ENCODE measurements at regions not wholly inside any gene's neighbourhood (a gene's known extent, or its start where the extent isn't known, plus 50 kb on each side); places are given as distances from the start of the nearest gene placed in this dataset.

GRCh38 chr12:76143343-76144244 is 59.1 kb upstream of the NAP1L1 start:
- Histone ChIP-seq H2AFZ (ENCODE audit: low read length) (no peak overlapping the region), H3K27me3 (ENCODE audit: insufficient read depth, low read length) (no peaks in the 10 kb centered on the region), H3F3A (ENCODE audit: insufficient read depth, low read length) (no peaks in the 10 kb centered on the region), H3K4me3 (ENCODE audit: low read depth, low read length, poor library complexity, severe bottlenecking) (no peak overlapping the region), H3K9ac (ENCODE audit: low read length) (no peak overlapping the region), H3K4me2 (ENCODE audit: low read length) (no peak overlapping the region), H3K27ac (ENCODE audit: low read depth, low read length, poor library complexity, severe bottlenecking) (no peak overlapping the region), H3K9me2 (ENCODE audit: low read depth, low read length) (no peaks in the 10 kb centered on the region), H4K20me1 (ENCODE audit: insufficient read depth, low read length) (no peaks in the 10 kb centered on the region), H3K79me2 (ENCODE audit: insufficient read depth, low read length) (no peaks in the 10 kb centered on the region), H3K9me3 (ENCODE audit: low read length) (no peaks in the 10 kb centered on the region), H3K36me3 (ENCODE audit: insufficient read depth, low read length) (no peaks in the 10 kb centered on the region), H3K4me1 (ENCODE audit: insufficient read depth, low read length, severe bottlenecking) (no peaks in the 10 kb centered on the region)
- TF ChIP-seq CTCF (IDR thresholded peaks at IDR 0.05; ENCODE audit: low read length) = no peak
- no peak for TF ChIP-seq EZH2 (IDR thresholded peaks at IDR 0.05; ENCODE audit: borderline replicate concordance, low read length)

DNA sequence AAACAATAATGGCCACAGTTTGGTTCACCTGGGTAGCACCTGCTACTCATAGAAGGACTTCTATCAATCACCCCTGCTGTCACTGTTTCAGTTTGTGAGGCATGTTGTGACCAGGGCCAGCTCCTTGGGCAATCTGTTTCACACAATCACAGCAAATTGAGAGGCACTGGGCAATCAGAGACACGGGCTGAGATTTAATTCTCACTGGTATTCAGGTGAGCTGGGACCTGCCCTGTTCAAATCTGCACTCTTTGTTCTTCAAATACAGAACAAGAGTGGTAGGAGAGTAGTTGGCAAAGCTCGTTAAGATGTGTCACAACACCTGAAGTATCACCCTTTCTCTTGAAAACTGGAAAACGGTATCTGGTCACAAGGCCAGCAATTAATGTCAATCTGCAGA is 57.8 kb upstream of the NAP1L1 start:
- Histone ChIP-seq H3K4me3 (ENCODE audit: low read depth, low read length, poor library complexity, severe bottlenecking) (no peak overlapping the region), H3K36me3 (ENCODE audit: insufficient read depth, low read length) (no peaks in the 10 kb centered on the region), H2AFZ (ENCODE audit: low read length) (no peak overlapping the region), H3K9ac (ENCODE audit: low read length) (no peak overlapping the region), H3K9me3 (ENCODE audit: low read length) (no peaks in the 10 kb centered on the region), H3K9me2 (ENCODE audit: low read depth, low read length) (no peaks in the 10 kb centered on the region), H3K79me2 (ENCODE audit: insufficient read depth, low read length) (no peaks in the 10 kb centered on the region), H3K4me1 (ENCODE audit: insufficient read depth, low read length, severe bottlenecking) (no peaks in the 10 kb centered on the region), H3K4me2 (ENCODE audit: low read length) (no peak overlapping the region), H3K27me3 (ENCODE audit: insufficient read depth, low read length) (no peaks in the 10 kb centered on the region), H4K20me1 (ENCODE audit: insufficient read depth, low read length) (no peaks in the 10 kb centered on the region), H3F3A (ENCODE audit: insufficient read depth, low read length) (no peaks in the 10 kb centered on the region), H3K27ac (ENCODE audit: low read depth, low read length, poor library complexity, severe bottlenecking) (no peak overlapping the region)
- TF ChIP-seq EZH2 (IDR thresholded peaks at IDR 0.05; ENCODE audit: borderline replicate concordance, low read length) = no peak
- TF ChIP-seq CTCF (IDR thresholded peaks at IDR 0.05; ENCODE audit: low read length) = no peak

DNA sequence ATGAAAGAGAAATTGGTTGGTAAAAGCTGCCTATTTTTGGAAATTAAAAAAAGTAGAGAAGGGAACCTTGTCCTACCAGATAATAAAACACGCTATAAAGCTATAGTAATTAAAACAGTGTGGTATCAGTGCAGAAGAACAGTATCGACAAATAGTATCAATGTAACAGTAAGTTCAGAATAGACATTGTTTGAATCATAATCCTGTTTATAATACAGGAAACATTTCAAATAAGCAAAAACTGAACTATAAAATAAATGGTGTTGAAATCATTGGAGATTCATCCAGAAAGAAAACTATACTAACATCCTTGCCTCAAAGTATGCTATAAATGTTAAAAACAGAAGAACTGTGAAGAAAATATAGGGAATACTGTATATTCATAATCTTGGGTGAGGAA is 54.2 kb upstream of the NAP1L1 start:
- Histone ChIP-seq H3K79me2 (ENCODE audit: insufficient read depth, low read length) (no peaks in the 10 kb centered on the region), H3K9ac (ENCODE audit: low read length) (no peak overlapping the region), H2AFZ (ENCODE audit: low read length) (no peak overlapping the region), H3K36me3 (ENCODE audit: insufficient read depth, low read length) (no peaks in the 10 kb centered on the region), H3K4me1 (ENCODE audit: insufficient read depth, low read length, severe bottlenecking) (no peaks in the 10 kb centered on the region), H3K9me3 (ENCODE audit: low read length) (no peaks in the 10 kb centered on the region), H3K9me2 (ENCODE audit: low read depth, low read length) (no peaks in the 10 kb centered on the region), H3K27ac (ENCODE audit: low read depth, low read length, poor library complexity, severe bottlenecking) (no peak overlapping the region), H3K4me2 (ENCODE audit: low read length) (no peak overlapping the region), H3F3A (ENCODE audit: insufficient read depth, low read length) (no peaks in the 10 kb centered on the region), H3K27me3 (ENCODE audit: insufficient read depth, low read length) (no peaks in the 10 kb centered on the region), H3K4me3 (ENCODE audit: low read depth, low read length, poor library complexity, severe bottlenecking) (no peak overlapping the region), H4K20me1 (ENCODE audit: insufficient read depth, low read length) (no peaks in the 10 kb centered on the region)
- TF ChIP-seq CTCF (IDR thresholded peaks at IDR 0.05; ENCODE audit: low read length) (no peak), EZH2 (IDR thresholded peaks at IDR 0.05; ENCODE audit: borderline replicate concordance, low read length) (no peak)
